ENCODE measurements at regions not wholly inside any gene's neighbourhood (a gene's known extent, or its start where the extent isn't known, plus 50 kb on each side); places are given as distances from the start of the nearest gene placed in this dataset.

DNA sequence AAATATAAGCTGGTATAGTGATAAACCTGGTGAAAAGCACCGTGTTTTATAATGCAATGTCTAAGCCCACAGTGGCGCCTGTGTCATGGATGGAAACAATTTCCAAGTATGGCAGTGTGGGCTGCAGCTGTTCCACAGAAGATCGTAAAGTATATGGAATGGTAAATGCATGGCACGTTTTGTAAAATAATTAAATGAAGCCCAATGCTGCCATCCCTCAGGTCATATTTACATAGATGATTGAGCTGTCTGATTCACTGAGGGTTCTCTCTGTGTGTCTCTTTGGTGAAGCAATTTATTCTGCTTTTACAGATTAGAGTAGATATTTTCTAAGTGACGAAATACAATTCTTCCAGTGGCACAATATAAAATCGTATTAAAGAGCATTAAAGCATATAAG, 164.8 kb downstream of the ASMT start:
- TF ChIP-seq, protein P1, sequence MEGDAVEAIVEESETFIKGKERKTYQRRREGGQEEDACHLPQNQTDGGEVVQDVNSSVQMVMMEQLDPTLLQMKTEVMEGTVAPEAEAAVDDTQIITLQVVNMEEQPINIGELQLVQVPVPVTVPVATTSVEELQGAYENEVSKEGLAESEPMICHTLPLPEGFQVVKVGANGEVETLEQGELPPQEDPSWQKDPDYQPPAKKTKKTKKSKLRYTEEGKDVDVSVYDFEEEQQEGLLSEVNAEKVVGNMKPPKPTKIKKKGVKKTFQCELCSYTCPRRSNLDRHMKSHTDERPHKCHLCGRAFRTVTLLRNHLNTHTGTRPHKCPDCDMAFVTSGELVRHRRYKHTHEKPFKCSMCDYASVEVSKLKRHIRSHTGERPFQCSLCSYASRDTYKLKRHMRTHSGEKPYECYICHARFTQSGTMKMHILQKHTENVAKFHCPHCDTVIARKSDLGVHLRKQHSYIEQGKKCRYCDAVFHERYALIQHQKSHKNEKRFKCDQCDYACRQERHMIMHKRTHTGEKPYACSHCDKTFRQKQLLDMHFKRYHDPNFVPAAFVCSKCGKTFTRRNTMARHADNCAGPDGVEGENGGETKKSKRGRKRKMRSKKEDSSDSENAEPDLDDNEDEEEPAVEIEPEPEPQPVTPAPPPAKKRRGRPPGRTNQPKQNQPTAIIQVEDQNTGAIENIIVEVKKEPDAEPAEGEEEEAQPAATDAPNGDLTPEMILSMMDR (IDR thresholded peaks at IDR 0.05): no peak
- TF ChIP-seq FOXK1 (CRISPR knock-in tag; IDR thresholded peaks at IDR 0.05) (no peak), TCF7 (CRISPR knock-in tag; IDR thresholded peaks at IDR 0.05; ENCODE audit: low read depth) (no peak), GTF2I (CRISPR knock-in tag; conservative IDR thresholded peaks at IDR 0.05) (no peak)
- TF ChIP-seq, protein P2, sequence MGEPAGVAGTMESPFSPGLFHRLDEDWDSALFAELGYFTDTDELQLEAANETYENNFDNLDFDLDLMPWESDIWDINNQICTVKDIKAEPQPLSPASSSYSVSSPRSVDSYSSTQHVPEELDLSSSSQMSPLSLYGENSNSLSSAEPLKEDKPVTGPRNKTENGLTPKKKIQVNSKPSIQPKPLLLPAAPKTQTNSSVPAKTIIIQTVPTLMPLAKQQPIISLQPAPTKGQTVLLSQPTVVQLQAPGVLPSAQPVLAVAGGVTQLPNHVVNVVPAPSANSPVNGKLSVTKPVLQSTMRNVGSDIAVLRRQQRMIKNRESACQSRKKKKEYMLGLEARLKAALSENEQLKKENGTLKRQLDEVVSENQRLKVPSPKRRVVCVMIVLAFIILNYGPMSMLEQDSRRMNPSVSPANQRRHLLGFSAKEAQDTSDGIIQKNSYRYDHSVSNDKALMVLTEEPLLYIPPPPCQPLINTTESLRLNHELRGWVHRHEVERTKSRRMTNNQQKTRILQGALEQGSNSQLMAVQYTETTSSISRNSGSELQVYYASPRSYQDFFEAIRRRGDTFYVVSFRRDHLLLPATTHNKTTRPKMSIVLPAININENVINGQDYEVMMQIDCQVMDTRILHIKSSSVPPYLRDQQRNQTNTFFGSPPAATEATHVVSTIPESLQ (CRISPR knock-in tag; IDR thresholded peaks at IDR 0.05): no peak
- TF ChIP-seq, protein P3, sequence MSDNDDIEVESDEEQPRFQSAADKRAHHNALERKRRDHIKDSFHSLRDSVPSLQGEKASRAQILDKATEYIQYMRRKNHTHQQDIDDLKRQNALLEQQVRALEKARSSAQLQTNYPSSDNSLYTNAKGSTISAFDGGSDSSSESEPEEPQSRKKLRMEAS (CRISPR knock-in tag; IDR thresholded peaks at IDR 0.05): no peak
